Activated T-helper 1 cell treated with anti-CD3 and anti-CD28 coated beads, Interleukin-12 subunit alpha, Interleukin-12 subunit beta, Interleukin-2, Interleukin-4 antibody, amounts not matched to agents 30 ng/mL and 10 ng/mL and 1 ng/mL, durations not matched to agents 14 hours and 24 hours and 36 hours (primary cell): ENCODE measurements at regions not wholly inside any gene's neighbourhood (a gene's known extent, or its start where the extent isn't known, plus 50 kb on each side); places are given as distances from the start of the nearest gene placed in this dataset.

Experiments used
- DNase-seq: peaks from one replicate; pipeline ENCODE4 v3.0.0; 2021; ENCODE audit warnings: low spot score
- H3K27ac Mint-ChIP-seq: one replicate; pipeline ENCODE4 v1.8.0; 2021; ENCODE audit warnings: mild to moderate bottlenecking, mixed read lengths
- H3K27me3 Mint-ChIP-seq: one replicate; pipeline ENCODE4 v1.8.0; 2022; ENCODE audit warnings: mild to moderate bottlenecking, moderate library complexity, mixed read lengths; ENCODE audit not compliant: insufficient read depth
- H3K36me3 Mint-ChIP-seq: one replicate; pipeline ENCODE4 v1.8.0; 2021; ENCODE audit warnings: low read depth, mixed read lengths
- H3K4me1 Mint-ChIP-seq: one replicate; pipeline ENCODE4 v1.8.0; 2021; ENCODE audit warnings: low read depth, mixed read lengths
- H3K4me3 Mint-ChIP-seq: one replicate; pipeline ENCODE4 v1.8.0; 2021; ENCODE audit warnings: mild to moderate bottlenecking, moderate library complexity, mixed read lengths
- H3K9me3 Mint-ChIP-seq: one replicate; pipeline ENCODE4 v1.8.0; 2021; ENCODE audit warnings: mixed read lengths
- intact Hi-C: fragments of 100-400 bp; cut with micrococcal nuclease; formaldehyde crosslinking; loops from one replicate; pipeline ENCODE4 v1.15.1; 2024

DNA sequence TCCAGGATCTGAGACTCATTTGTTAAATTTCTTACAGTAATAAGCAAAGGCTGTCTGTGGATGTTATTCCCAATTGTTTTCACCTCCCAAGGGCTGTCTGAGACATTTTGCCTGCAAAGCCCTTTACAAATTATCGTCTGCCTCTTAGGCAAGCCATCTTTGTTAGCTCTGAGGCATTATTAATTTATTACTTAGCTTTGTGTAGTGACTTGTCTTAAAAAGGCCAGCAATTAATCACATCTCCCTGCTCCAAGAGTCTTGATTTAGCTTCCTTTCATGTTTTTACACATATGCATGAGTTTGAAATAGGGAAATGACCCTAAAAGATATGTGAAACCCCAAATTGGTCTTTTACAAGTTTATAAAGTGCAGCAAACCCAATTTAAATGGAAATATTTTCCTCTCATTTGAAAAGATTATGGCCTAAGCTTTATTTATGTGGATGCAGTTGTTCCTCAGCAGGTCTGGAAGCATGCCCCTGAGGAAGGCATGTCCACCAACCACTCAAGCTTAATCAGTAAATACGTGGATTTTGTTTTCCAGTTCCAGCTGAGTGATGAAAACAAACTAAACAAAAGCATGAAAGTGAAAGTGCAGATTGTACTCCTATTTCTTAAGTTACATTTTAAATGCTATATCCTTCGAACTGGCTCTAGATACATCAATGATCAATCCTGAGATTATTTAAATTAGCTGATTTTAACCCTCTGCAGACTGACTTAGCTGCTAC is 173.6 kb upstream of the LNX1 start:
- H3K27me3 Mint-ChIP-seq: peaks cover 2% of the 10 kb centered on the region
- no peaks in the 10 kb centered on the region for H3K9me3 Mint-ChIP-seq
- intact Hi-C loops: no loop called here
- DNase-seq: no peak
- no peaks in the 10 kb centered on the region for H3K4me1 Mint-ChIP-seq
- H3K27ac Mint-ChIP-seq: no peak overlapping the region
- no peaks in the 10 kb centered on the region for H3K36me3 Mint-ChIP-seq
- H3K4me3 Mint-ChIP-seq: no peak overlapping the region

DNA sequence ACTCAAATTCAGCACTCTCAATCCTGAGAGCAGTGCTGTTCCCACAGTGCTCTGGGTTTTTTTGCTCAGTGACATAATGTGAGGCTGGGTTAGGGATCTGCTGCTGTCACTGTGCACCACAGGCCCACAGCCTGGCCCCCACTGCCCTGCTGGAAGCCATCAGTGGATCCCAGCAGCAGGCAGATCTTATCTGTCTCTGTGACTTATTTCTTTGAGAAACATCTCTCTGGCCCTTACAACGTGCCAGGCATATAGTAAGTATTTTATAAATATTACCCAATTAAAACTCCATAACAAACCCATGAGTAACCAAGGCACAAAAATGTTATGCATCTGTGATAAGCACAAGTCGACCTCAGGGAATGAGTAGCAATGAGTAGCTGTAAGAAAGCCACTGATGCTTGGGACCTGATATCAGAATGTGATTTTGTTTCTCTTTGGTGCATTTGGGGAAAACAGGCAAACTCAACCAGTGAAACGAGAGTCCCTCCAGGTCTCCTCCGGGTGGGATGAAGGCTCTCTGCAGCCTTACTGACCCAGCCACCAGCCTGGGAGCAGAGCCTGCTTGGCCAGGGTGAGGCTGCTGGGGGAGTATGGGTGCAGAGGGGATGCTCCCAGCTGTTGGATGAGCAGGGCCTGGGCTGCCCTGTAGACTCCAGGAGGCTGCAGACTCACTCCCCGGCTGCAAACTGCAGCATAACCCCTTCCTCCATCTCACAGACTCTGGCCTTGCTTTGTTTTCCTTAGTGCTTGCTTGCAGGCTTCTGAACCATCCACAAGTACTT is 172.7 kb upstream of the LNX1 start:
- intact Hi-C loops: no loop called here
- DNase-seq: no peak
- Mint-ChIP-seq H3K4me1 (no peaks in the 10 kb centered on the region), H3K4me3 (no peak overlapping the region), H3K27me3 (peaks cover 2% of the 10 kb centered on the region), H3K27ac (no peak overlapping the region), H3K36me3 (no peaks in the 10 kb centered on the region), H3K9me3 (no peaks in the 10 kb centered on the region)

DNA sequence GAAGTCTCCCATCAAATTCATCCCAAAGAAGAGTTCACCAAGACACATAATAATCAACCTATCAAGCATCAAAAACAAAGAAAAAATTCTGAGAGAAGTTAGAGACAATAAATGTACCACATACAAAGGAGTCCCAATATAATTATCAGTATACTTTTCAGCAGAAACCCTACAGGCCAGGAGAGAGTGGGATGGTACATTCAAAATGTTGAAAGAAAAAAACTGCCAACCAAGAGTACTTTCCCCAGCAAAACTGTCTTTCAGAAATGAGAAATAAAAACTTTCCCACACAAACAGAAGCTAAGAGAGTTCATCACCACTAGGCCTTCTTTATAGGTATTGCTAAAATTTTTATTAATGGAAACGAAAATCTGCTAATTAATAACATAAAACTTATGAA is 164.4 kb upstream of the LNX1 start:
- H3K36me3 Mint-ChIP-seq: no peaks in the 10 kb centered on the region
- no peaks in the 10 kb centered on the region for H3K27me3 Mint-ChIP-seq
- intact Hi-C loops: no loop called here
- DNase-seq: no peak
- H3K9me3 Mint-ChIP-seq: no peaks in the 10 kb centered on the region
- no peak overlapping the region for H3K4me3 Mint-ChIP-seq
- no peak overlapping the region for H3K27ac Mint-ChIP-seq
- no peaks in the 10 kb centered on the region for H3K4me1 Mint-ChIP-seq

DNA sequence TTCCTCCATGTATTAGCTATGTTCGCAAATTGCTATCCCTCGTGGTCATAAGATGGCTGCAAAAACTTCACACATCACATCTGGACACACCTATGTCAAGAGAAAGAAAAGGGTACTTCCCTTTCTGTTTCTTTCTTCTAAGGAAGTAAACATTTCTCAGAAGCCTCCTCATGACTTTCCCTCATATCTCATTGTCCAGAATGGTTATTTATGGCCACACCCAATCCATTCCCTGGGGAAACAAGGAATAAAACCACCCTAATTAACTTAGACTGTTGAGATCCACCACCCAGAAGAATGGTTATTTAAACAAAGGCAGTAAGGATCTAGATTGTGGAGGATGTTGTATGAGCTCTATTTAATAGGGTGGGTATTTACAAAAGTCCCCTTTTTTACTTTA is 160.8 kb upstream of the LNX1 start:
- DNase-seq: no peak
- no peaks in the 10 kb centered on the region for H3K36me3 Mint-ChIP-seq
- no peaks in the 10 kb centered on the region for H3K27me3 Mint-ChIP-seq
- no peak overlapping the region for H3K4me3 Mint-ChIP-seq
- H3K9me3 Mint-ChIP-seq: no peaks in the 10 kb centered on the region
- H3K27ac Mint-ChIP-seq: no peak overlapping the region
- intact Hi-C loops: no loop called here
- no peaks in the 10 kb centered on the region for H3K4me1 Mint-ChIP-seq

DNA sequence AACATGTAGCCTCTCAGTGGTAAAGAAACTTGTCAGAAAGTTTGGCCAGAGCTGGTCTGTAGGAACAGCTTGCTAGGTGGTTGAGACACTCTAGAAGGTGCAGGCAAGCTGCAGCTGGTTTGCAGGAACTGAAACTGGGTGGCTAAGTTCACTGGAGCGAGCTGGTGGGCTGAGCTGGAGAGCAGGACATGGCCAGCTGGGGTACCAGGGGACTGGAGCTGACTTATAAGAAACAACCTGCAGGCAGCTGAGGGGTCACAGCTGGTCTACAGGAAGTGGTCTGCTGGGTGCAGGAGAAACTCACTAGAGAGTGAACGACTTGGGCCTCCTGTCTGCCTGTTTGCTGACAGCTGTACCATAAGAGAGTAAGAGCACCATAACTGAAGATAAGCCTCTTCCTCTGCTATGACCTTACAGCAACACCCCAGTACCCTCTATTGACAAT is 157.1 kb upstream of the LNX1 start:
- no peaks in the 10 kb centered on the region for H3K36me3 Mint-ChIP-seq
- H3K27ac Mint-ChIP-seq: no peak overlapping the region
- no peaks in the 10 kb centered on the region for H3K9me3 Mint-ChIP-seq
- peaks cover 1% of the 10 kb centered on the region for H3K27me3 Mint-ChIP-seq
- H3K4me3 Mint-ChIP-seq: no peak overlapping the region
- intact Hi-C loops: no loop called here
- no peak for DNase-seq
- H3K4me1 Mint-ChIP-seq: no peaks in the 10 kb centered on the region

DNA sequence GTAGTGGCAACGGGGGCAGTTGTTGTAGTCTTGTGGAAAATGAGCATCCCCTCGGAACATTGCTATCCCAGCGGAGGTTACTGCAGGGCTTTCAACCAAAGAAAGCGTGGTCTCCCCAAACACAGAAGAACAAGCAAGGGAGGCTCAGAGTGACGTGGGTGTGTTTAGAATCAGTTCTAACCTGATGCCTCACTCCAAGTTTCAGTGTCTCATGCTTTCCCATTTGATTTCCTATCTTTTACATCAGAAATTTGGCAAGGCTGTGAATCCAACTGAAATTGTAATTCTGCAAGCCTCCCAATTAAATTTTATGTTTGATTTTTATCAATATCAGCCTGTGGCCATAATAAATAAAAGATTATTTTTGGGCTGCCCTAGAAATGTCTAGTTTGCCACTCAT is 156.1 kb upstream of the LNX1 start:
- Mint-ChIP-seq H3K27me3 (peaks cover 1% of the 10 kb centered on the region), H3K4me1 (no peaks in the 10 kb centered on the region), H3K36me3 (no peaks in the 10 kb centered on the region), H3K9me3 (no peaks in the 10 kb centered on the region), H3K4me3 (no peak overlapping the region), H3K27ac (no peak overlapping the region)
- DNase-seq: no peak
- intact Hi-C loops: no loop called here

DNA sequence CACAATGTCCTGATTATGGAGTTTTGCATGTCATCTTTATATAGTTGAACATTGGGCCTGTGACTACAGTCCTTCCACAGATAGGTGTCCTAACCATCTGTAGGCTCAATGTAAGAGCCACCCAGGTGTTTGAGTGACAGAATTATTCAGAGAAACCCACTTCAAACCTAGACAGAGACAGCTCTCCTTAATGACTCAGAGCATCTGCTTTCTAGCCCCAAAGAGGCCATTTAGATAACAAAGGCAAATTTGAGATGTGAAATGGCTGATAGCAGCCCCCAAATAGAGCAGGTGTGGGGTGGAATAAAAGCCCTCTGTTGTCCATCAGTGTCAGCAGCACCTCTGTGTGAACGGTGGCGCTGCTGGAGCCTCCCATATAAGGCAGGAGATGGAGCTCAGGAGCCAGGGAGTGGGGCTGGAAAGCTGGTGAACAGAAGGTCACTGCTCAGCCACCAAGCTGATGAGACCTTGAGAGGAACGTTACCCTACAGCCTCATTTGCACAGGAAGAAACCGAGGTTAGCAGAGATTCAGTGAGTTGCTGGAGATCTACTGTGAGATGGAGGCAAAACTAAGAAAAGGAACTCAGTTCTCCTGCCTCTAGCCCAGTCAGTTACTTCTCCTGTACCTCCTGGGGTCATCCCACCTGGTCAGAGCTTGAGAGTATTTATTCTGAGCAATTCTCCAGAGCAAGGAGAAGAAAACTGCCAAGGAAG is 153.3 kb upstream of the LNX1 start:
- Mint-ChIP-seq H3K4me1 (no peaks in the 10 kb centered on the region), H3K27me3 (peaks cover 1% of the 10 kb centered on the region), H3K4me3 (no peak overlapping the region), H3K27ac (no peak overlapping the region), H3K36me3 (no peaks in the 10 kb centered on the region), H3K9me3 (no peaks in the 10 kb centered on the region)
- intact Hi-C loops: no loop called here
- no peak for DNase-seq

DNA sequence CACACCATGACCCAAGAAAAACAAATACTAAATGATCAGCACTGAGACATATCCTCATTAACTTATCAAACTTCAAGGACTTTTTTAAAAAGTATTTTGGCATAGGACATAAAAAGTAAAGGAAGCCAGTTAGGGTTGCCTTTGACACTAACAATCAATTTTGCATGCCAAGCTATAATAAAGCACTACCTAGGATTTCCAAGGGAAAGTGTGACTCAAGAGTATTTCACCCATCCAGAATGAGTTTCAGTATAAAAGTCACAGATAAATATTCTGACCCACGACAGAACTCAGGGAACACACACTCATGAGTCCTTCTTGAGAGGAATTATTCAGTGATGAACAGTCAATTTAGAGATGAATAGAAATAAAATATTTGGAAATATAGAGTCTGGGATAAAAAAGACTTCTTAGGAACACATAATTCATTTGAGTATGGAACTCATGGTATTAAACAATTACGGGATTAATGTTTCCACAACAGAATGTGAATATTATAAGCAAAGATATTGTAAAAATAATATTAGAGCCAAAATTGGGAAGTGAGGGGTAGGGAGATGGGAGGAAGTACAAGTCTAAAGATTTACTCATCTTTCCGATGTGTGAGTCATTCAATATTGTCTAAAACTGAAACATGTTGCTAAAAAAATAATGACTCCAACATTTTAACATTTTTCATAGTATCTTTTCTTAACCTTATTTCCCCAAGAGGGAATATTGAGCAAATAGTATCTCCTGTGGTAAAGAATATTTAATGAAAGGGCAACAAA is 143.5 kb upstream of the LNX1 start:
- no peak overlapping the region for H3K27ac Mint-ChIP-seq
- H3K4me3 Mint-ChIP-seq: no peak overlapping the region
- DNase-seq: no peak
- H3K27me3 Mint-ChIP-seq: no peaks in the 10 kb centered on the region
- H3K4me1 Mint-ChIP-seq: no peaks in the 10 kb centered on the region
- intact Hi-C loops: no loop called here
- H3K9me3 Mint-ChIP-seq: no peaks in the 10 kb centered on the region
- H3K36me3 Mint-ChIP-seq: no peaks in the 10 kb centered on the region

DNA sequence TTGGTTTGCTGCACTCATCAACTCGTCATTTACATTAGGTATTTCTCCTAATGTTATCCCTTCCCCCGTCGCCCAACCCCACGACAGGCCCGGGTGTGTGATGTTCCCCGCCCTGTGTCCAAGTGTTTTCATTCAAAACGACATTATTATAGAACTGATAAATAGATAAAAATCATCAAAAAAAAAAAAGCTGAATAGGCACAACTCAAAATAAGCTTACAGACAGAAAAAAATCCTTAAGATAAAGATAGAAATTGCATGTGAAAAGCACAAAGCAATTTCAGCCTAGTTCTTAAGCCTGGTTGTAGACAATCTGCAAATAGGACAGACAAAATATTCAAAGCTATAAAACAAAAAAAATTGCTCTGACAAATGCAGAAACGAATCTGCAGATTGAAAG is 142.9 kb upstream of the LNX1 start:
- DNase-seq: no peak
- Mint-ChIP-seq H3K4me3 (no peak overlapping the region), H3K9me3 (no peaks in the 10 kb centered on the region), H3K36me3 (no peaks in the 10 kb centered on the region), H3K4me1 (no peaks in the 10 kb centered on the region), H3K27ac (no peak overlapping the region), H3K27me3 (no peaks in the 10 kb centered on the region)
- intact Hi-C loops: no loop called here

DNA sequence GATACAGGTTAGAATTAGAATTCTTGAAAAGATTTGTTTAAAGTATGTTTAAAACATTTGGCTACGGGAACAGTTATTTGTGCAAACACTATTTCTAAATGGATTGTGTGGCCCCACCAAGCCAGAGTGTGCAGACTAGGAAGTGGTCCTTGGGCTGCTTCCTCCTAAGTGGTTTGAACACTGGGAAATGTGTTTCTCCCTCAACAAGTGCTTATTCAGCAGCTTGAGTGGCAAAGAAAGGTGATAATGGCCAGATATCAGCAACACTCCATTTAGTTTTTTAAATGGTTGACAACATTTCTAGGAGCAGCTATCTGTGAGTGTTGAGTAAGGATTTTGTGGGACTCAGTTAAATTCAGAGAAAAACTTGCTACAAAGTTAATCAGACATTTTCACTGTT is 141.4 kb upstream of the LNX1 start:
- Mint-ChIP-seq H3K4me3 (no peak overlapping the region), H3K27ac (no peak overlapping the region), H3K36me3 (no peaks in the 10 kb centered on the region), H3K9me3 (no peaks in the 10 kb centered on the region), H3K4me1 (no peaks in the 10 kb centered on the region), H3K27me3 (no peaks in the 10 kb centered on the region)
- intact Hi-C loops: no loop called here
- DNase-seq: no peak

DNA sequence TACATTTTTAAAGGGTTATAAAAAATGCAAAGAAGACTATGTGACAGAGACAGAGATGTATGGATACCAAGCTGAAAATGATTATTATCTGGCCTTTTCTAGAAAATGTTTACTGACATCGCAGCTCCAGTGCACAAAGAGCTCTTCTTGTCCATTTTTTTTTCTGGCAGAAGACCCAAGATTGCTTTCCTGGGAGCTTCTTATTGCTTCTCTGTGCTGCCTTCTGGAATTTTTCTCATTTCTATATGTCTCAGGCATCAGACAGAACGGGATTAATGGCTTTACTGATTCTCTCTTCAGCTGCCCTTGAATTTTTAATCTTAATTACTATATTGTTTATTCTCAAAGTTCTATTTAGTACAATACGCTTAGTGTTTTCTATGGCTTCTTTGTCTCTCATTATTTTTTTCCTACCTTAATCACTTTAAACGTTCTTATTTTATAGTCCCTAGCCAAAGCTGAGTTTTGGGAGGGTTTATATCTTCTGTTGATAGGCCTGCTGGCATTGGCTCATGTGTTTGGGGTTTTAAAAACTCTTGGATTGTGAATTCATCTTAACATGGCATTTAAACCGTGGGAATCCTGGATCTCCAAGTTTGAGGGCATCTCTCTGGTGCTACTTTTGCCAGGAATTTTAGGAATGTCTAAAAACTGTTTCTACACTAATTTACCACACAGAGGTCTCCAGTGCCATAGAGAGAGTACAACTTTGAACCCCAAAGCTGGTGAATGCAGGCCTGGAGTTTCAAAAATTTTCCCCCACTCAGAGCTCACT is 138.9 kb upstream of the LNX1 start:
- DNase-seq: no peak
- H3K4me1 Mint-ChIP-seq: no peaks in the 10 kb centered on the region
- no peaks in the 10 kb centered on the region for H3K9me3 Mint-ChIP-seq
- H3K27ac Mint-ChIP-seq: no peak overlapping the region
- H3K27me3 Mint-ChIP-seq: no peaks in the 10 kb centered on the region
- intact Hi-C loops: no loop called here
- H3K4me3 Mint-ChIP-seq: no peak overlapping the region
- no peaks in the 10 kb centered on the region for H3K36me3 Mint-ChIP-seq

DNA sequence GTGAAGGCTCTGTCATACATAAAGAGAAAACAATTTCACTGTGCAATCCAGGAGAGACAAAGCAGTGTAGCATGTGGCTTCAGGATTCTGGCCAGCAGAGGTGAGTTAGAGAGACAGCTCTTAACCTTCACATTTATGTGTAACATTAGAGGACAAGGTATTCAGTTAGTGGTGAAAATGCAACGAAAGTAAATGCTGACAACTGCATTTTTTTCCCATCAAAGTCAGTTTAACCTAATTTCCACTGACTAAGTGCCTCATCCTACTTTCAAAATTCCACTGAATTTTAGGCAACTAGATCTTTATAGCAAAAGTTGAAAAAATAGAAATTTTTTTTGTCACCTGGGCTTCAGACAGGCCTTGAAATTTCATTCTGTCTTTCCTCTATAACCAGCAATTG is 130.8 kb upstream of the LNX1 start:
- DNase-seq: no peak
- intact Hi-C loops: no loop called here
- Mint-ChIP-seq H3K27ac (no peak overlapping the region), H3K4me1 (no peaks in the 10 kb centered on the region), H3K4me3 (no peak overlapping the region), H3K9me3 (no peaks in the 10 kb centered on the region), H3K36me3 (no peaks in the 10 kb centered on the region), H3K27me3 (no peaks in the 10 kb centered on the region)
